DMS153 (cell line): ENCODE measurements at regions not wholly inside any gene's neighbourhood (a gene's known extent, or its start where the extent isn't known, plus 50 kb on each side); places are given as distances from the start of the nearest gene placed in this dataset.

Experiments used
- DNase-seq: peaks from one replicate; lab custom pipeline; 2025; lab: John Stamatoyannopoulos, UW

DNA sequence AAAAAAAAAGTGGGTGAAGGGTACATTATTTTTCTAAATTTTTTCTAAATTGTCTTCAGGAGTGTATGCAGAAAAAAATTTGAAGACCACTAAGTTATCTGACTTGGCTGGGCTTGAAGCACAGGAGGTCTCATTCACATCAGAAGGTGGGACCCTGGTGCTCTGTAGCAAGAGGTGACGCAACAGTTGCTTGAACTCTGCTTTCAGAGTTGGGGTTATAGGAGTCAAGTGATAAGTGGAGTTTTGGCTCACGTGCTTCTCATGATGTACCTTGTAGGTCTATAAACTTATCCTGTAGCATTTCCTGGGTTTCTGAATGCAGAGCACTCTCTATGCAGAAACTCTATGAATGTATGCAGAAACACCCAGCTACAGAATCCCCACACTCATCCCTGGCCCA lies 58.5 kb upstream of the FOXC1 start:
- DNase-seq = no peak

GRCh38 chr6:1552296-1552761 lies 57.4 kb upstream of the FOXC1 start:
- DNase-seq = no peak

GRCh38 chr6:1553562-1554083 lies 56.1 kb upstream of the FOXC1 start:
- DNase-seq = no peak

DNA sequence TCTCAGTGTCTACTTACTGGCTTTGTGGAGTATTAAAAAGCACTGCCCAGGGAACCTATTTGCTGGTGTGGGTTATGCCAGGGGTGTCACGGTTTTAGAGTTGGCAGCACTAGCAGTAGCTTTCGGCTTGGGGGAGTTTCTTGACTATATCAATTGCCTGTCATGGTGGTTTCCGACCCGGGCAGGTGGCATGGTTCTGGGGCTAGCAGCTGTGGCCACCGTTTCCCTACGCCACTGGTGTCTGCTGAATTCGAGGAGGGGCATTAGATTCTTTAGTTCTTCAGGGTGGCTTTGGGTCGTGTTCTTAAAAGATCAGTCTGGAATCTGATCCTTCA lies 55.6 kb upstream of the FOXC1 start:
- DNase-seq = no peak

GRCh38 chr6:1554476-1555310 lies 55.0 kb upstream of the FOXC1 start:
- DNase-seq = no peak

GRCh38 chr6:1558388-1558787 lies 51.3 kb upstream of the FOXC1 start:
- no peak for DNase-seq
